Skeletal muscle tissue (tissue), 3 donors: ENCODE measurements at regions not wholly inside any gene's neighbourhood (a gene's known extent, or its start where the extent isn't known, plus 50 kb on each side); places are given as distances from the start of the nearest gene placed in this dataset.
"Not testable (repeated sequence)": the region's sequence is repeated elsewhere in the genome, so short reads cannot be mapped to it uniquely, and the experiment has no call there.

Experiments
- H3K27ac ChIP-seq: one replicate; pipeline ENCODE4 v1.7.0; 2013; ENCODE audit warnings: mild to moderate bottlenecking, low read depth, low read length, inconsistent platforms
- H3K27me3 ChIP-seq, 3 donors: one replicate each; pipeline ENCODE4 v1.7.0; 2013; ENCODE audit warnings: low read length in 3 of 3; ENCODE audit not compliant: control insufficient read depth in 3 of 3, insufficient read depth in 3 of 3
- H3K36me3 ChIP-seq, 3 donors: one replicate each; pipeline ENCODE4 v1.7.0; 2013; ENCODE audit warnings: low read length in 3 of 3; ENCODE audit not compliant: control insufficient read depth in 3 of 3, insufficient read depth in 3 of 3
- H3K4me1 ChIP-seq, 3 donors: one replicate each; pipeline ENCODE4 v1.7.0; 2013; ENCODE audit warnings: low read length in 3 of 3, mild to moderate bottlenecking in 3 of 3; ENCODE audit not compliant: control insufficient read depth in 3 of 3, insufficient read depth in 3 of 3
- H3K4me3 ChIP-seq, 3 donors: one replicate each; pipeline ENCODE4 v1.7.0; 2013; ENCODE audit warnings: low read length in 3 of 3
- H3K9ac ChIP-seq, 3 donors: one replicate each; pipeline ENCODE4 v1.7.0; 2013; ENCODE audit warnings: low read length in 3 of 3, mild to moderate bottlenecking in 3 of 3, moderate library complexity in 2 of 3, low read depth in 1 of 3
- H3K9me3 ChIP-seq, 3 donors: one replicate each; pipeline ENCODE4 v1.7.0; 2013; ENCODE audit warnings: low read length in 3 of 3; ENCODE audit not compliant: control insufficient read depth in 3 of 3
- donor health status: Osteomylitis.

DNA sequence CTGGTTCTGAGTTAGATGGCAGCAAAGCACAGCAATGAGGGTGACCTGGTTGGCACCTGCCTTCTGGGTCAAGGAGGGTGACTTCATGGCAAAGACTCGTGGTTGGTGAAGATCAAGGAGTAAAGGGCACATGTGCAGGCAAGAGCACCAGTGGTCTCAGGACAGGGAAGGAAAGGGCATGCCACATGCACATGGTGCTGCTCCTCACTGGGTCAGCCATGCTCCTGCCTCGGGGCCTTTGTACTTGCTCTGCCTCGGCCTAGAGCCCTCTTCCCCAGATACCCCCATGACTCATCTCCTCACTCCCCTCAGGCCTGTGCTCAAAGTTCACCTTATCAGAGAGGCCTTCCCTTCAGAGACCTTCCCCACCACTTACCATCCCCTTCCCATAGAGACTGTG is 106.7 kb upstream of the KDM7A start:
- Histone ChIP-seq H3K36me3 (no peaks in the 10 kb centered on the region), H3K9me3 (no peaks in the 10 kb centered on the region), H3K9ac (no peak overlapping the region), H3K27me3 (no peaks in the 10 kb centered on the region), H3K27ac (no peak overlapping the region), H3K4me3 (no peak overlapping the region), H3K4me1 (no peaks in the 10 kb centered on the region)

DNA sequence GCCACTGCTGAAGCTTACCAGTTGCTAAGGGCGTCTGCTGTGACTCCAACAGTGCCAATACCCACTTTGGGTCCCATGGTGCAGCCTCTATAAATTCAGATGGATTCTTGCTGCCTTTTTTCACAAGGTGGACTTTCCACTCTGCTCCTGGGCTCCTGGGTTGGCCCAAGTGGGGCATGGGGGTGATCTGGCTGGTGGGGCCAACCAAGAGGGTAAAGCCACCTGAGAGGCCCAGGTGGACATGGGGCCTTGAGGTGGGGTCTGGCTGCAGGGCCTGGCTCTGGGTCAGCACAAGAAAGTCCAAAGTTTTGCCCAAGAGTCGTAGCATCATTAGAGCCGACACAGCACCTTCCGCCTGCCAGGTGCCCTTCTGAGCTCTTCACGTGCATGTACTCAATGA is 105.2 kb upstream of the KDM7A start:
- H3K4me1 ChIP-seq: no peaks in the 10 kb centered on the region
- peaks cover 0 to under 1% (median 0%) of the 10 kb centered on the region in 3 donors for H3K27me3 ChIP-seq
- no peak overlapping the region for H3K9ac ChIP-seq
- no peak overlapping the region for H3K4me3 ChIP-seq
- no peaks in the 10 kb centered on the region for H3K36me3 ChIP-seq
- no peak overlapping the region for H3K27ac ChIP-seq
- H3K9me3 ChIP-seq: no peaks in the 10 kb centered on the region

DNA sequence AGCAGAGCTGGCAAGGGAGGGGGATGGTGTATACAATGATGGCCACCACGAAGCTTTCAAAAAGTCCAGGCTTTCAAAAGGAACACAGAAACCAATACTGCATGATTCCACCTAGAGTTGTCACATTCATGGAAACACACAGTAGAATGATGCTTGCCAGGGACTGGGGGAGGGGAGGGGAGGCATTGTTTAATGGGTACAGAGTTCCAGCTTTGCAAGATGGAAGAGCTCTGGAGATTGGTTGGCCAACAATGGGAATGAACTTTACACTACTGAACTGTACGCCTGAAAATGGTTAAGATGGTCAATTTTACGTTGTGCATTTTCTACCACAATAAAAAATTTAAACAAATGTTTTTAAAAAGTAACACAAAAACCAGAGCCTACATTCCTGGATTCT is 104.5 kb upstream of the KDM7A start:
- Histone ChIP-seq H3K4me3 (no peak overlapping the region), H3K9ac (no peak overlapping the region), H3K4me1 (no peaks in the 10 kb centered on the region), H3K27ac (no peak overlapping the region), H3K36me3 (no peaks in the 10 kb centered on the region), H3K9me3 (no peaks in the 10 kb centered on the region), H3K27me3 (peaks cover 0 to 4% (median 0%) of the 10 kb centered on the region in 3 donors)

DNA sequence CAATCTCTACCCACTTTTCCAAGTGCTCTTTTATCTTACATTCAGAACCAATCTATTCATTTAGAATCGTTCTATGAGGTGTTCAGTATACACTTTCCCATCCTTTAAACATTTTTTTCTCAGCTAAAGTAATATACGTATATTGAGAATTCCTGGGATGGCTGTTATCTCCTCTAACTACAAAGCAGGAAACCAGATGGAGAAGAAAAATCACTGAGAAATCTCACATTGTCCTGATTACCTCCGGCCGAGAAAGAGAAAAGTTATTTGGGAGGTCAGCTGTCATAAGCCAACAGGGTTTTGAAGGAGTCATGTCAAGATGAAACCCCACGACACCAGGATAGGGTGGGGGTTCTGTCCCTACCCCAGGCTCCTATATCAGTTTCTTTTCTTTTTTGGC is 99.2 kb upstream of the KDM7A start:
- H3K4me1 ChIP-seq: peaks cover 0 to 3% (median 0%) of the 10 kb centered on the region in 3 donors
- no peaks in the 10 kb centered on the region for H3K9me3 ChIP-seq
- H3K4me3 ChIP-seq: no peak overlapping the region
- H3K36me3 ChIP-seq: no peaks in the 10 kb centered on the region
- H3K9ac ChIP-seq: no peak overlapping the region
- peaks cover 0 to 4% (median 0%) of the 10 kb centered on the region in 3 donors for H3K27me3 ChIP-seq
- peak overlapping the region; percentile 28 for H3K27ac ChIP-seq

DNA sequence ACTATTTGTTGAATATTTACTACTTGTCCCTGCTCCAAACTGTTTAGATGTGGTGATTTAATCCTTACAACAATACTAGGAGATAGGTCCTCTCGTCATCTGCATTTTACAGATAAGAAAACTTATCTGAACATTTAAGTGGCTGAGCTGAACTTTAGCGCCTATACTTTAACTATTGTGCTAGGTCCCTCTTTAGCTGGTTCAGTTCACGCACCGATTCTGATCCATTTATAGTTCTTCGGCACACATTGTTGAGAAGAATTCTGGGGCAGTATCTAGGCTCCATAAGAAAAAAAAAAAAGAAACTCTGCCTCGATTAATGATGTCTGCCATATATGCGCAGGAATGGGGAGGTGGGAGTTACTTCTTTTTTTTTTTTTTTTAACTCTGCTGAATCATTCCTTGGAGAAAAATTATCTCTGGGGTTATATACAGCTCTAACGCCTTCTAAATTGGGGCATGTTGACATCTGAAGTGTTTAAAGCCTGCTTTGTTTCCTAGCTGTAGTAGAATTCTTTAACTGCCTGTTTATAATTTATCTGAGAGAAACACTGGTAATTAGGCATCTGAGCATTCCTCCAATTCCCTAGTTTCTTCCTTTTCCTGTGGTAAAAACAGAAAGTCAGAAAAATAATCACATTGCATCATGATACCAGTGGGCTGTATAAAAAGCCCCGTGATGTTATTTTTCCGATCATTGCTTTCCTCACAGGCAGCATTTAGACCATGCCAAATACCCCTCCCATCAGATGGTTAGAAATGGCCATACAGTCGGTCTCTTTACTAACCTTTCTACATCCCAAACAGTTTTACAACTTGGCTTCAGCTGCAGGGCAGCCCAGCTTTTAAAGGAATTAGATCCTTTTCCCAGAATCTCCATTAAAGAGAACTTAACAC is 98.5 kb upstream of the KDM7A start:
- peaks cover 0 to 4% (median 0%) of the 10 kb centered on the region in 3 donors for H3K27me3 ChIP-seq
- peak overlapping the region; percentile 28 for H3K27ac ChIP-seq

DNA sequence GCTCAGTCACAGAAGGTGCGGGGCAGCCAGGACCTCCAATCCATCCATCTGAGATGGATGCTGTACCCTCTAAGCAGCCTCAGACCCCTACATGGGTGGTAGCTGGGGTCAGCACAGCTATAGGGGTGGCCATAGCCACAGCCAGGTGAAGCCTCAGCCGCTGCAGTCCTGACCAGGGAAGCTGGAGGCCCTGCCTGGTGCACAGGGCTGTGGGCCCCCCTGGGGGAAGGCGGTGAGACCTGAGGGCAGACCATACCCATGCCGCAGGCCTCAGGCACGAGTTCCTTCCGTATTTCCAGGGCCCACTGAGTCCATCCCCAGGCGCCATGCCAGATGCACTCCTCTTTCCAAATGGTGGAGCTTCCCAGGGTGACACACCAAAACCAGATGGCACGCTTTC is 96.6 kb upstream of the KDM7A start:
- Histone ChIP-seq H3K4me3 (no peak overlapping the region), H3K9ac (no peak overlapping the region), H3K27me3 (peaks cover 0 to 4% (median 0%) of the 10 kb centered on the region in 3 donors), H3K9me3 (no peaks in the 10 kb centered on the region), H3K4me1 (peaks cover 0 to 3% (median 0%) of the 10 kb centered on the region in 3 donors), H3K27ac (no peak overlapping the region), H3K36me3 (no peaks in the 10 kb centered on the region)

More for the DNA sequence above, 98.5 kb upstream of the KDM7A start:
- Histone ChIP-seq H3K36me3 (no peaks in the 10 kb centered on the region), H3K9me3 (no peaks in the 10 kb centered on the region), H3K4me3 (peak overlapping the region in 1 of 3 donors; percentile 10), H3K9ac (no peak overlapping the region), H3K4me1 (peaks cover 0 to 3% (median 0%) of the 10 kb centered on the region in 3 donors)

DNA sequence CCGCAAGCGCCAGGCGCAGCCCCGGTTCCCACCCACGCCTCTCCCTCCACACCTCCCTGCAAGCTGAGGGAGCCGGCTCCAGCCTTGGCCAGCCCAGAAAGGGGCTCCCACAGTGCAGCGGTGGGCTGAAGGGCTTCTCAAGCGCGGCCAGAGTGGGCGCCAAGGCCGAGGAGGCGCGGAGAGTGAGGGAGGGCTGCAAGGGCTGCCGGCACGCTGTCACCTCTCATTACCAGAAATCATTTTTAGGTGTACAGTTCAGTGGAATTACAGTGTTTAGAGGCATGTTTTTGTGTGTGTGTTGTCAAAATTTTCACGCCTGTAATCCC is 94.8 kb upstream of the KDM7A start:
- H3K9ac ChIP-seq, H3K36me3 ChIP-seq, H3K27me3 ChIP-seq, H3K4me1 ChIP-seq, H3K9me3 ChIP-seq, H3K27ac ChIP-seq, H3K4me3 ChIP-seq: not testable (repeated sequence)

DNA sequence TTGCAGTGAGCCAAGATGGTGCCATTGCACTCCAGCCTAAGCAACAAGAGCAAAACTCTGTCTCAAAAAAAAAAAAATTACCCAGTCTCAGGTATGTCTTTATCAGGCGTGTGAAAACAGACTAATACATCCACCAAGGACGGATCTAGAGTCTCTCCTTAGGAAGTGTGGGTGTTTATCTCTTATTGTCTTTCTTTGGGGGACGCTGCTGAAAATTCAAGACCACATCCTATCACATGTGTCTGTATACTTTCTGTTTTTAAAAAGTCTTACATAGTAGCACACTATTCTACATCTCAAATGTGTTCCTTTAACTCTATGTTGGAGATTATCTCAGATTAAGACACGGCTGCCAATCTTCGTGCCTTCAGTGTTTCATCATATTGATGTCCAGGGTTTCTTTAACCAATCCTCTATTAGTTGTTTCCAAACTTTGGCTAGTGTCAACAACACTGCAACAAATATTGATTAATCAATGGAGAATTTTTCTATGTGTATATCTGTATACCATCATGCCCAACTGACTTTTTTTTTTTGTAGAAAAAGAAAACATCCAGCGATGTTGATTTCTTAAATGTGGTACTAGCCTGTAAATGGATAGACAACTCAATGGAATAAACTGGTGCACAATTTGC is 92.3 kb upstream of the KDM7A start:
- Histone ChIP-seq H3K27me3 (no peaks in the 10 kb centered on the region), H3K9ac (no peak overlapping the region), H3K27ac (no peak overlapping the region), H3K4me3 (no peak overlapping the region), H3K4me1 (no peaks in the 10 kb centered on the region), H3K36me3 (no peaks in the 10 kb centered on the region), H3K9me3 (no peaks in the 10 kb centered on the region)

DNA sequence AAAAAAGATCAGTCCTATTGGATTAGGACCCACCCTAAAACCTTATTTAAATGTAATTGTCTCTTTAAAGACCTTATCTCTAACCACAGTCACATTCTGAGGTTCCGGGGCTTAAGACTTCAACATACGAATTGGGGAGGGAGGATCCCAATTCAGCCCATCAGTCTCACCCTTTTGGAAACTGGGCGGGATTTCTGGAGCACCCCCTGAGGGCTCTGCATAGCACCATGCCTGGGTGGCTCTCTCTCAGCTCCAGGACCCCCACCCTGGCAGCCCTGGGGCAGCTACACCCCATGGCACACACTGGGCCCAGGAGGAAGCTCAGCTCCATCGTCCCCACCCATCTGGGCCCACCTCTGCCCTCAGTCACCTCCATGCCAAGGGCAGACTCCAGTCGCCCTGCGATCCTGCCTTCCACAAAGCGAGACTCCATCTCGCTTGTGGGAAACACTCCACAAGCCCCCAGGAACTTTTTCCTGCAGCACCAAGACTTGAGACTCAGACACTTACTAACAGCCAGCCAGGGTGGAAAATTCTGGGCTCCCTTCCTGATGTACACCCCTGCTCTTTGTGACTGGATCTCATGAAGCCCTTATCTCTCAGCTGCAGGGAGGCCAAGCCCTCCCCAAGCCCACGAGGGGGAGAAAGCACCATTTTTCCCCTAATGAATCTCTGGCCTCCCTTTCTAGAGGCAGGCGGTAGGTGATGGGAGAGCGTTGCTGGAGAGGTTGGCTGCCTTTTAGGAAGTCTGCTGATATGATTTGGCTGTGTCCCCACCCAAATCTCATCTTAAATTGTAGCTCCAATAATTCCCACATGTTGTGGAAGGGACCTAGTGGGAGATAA is 90.8 kb upstream of the KDM7A start:
- H3K27me3 ChIP-seq: no peaks in the 10 kb centered on the region
- H3K4me3 ChIP-seq: no peak overlapping the region
- no peaks in the 10 kb centered on the region for H3K36me3 ChIP-seq
- no peaks in the 10 kb centered on the region for H3K9me3 ChIP-seq
- no peak overlapping the region for H3K9ac ChIP-seq
- H3K4me1 ChIP-seq: no peaks in the 10 kb centered on the region
- no peak overlapping the region for H3K27ac ChIP-seq
